H1 (cell line): ENCODE measurements at regions not wholly inside any gene's neighbourhood (a gene's known extent, or its start where the extent isn't known, plus 50 kb on each side); places are given as distances from the start of the nearest gene placed in this dataset.

Source experiments
- CTCF ChIA-PET: fragments of 300-600 bp; sonication (Branson Sonifier 250); formaldehyde crosslinking; loops from one replicate; lab custom pipeline; 2021; ENCODE audit not compliant: partially characterized antibody; lab: Charles Lee
- POLR2A ChIA-PET: fragments of 300-600 bp; sonication (Branson Sonifier 250); formaldehyde crosslinking; loops from one replicate; lab custom pipeline; 2021; ENCODE audit warnings: inconsistent platforms; ENCODE audit not compliant: partially characterized antibody; lab: Charles Lee
- DNase-seq, 2 experiments: peaks; one replicate each; pipeline versions ENCODE4 v3.0.0 to v3.0.0-alpha.2; 2010 to 2022; ENCODE audit warnings: low spot score in 2 of 2, low read depth in 1 of 2, mixed read lengths in 1 of 2
- FAIRE-seq: peaks from 2 replicates; lab custom pipeline; 2011; peaks lifted over from hg19 to GRCh38; lab: Jason Lieb, UNC
- H2AFZ ChIP-seq: 2 replicates; pipeline ENCODE4 v1.8.1; 2012; ENCODE audit warnings: low read length, inconsistent platforms
- H2AK5ac ChIP-seq: 2 replicates; pipeline ENCODE4 v1.6.1; 2013; ENCODE audit warnings: low read depth, low read length
- H2BK120ac ChIP-seq: replicated peaks from 2 replicates; pipeline ENCODE3; 2013; ENCODE audit warnings: low read depth, low read length, inconsistent platforms
- H2BK12ac ChIP-seq: 2 replicates; pipeline ENCODE4 v1.6.1; 2013; ENCODE audit warnings: low read depth, low read length
- H2BK15ac ChIP-seq: 2 replicates; pipeline ENCODE4 v1.6.1; 2013; ENCODE audit warnings: low read length
- H2BK20ac ChIP-seq: 2 replicates; pipeline ENCODE4 v1.6.1; 2013; ENCODE audit warnings: low read length
- H2BK5ac ChIP-seq: 2 replicates; pipeline ENCODE4 v1.6.1; 2013; ENCODE audit warnings: low read depth, low read length
- H3K14ac ChIP-seq: 2 replicates; pipeline ENCODE4 v1.6.1; 2013; ENCODE audit warnings: inconsistent platforms; ENCODE audit not compliant: insufficient read length
- H3K18ac ChIP-seq: 2 replicates; pipeline ENCODE4 v1.6.1; 2013; ENCODE audit warnings: low read length; ENCODE audit errors: extremely low read depth
- H3K23ac ChIP-seq: 2 replicates; pipeline ENCODE4 v1.6.1; 2013; ENCODE audit warnings: inconsistent platforms; ENCODE audit not compliant: insufficient read length
- H3K23me2 ChIP-seq: 2 replicates; pipeline ENCODE4 v1.6.1; 2013; ENCODE audit warnings: low read depth, low read length
- H3K27ac ChIP-seq: 2 replicates; pipeline ENCODE4 v1.6.1; 2011; ENCODE audit warnings: low read depth, low read length, inconsistent platforms
- H3K27me3 ChIP-seq, 4 experiments: replicated peaks in 1 of 4; 1 replicate in 1 of 4; 2 replicates in 3 of 4; pipeline versions ENCODE4 v1.6.1 to v1.8.1; 2011 to 2013; ENCODE audit warnings: low read length in 3 of 4, mild to moderate bottlenecking in 3 of 4, inconsistent platforms in 2 of 4, mixed read lengths in 2 of 4, moderate library complexity in 1 of 4; ENCODE audit not compliant: control insufficient read depth in 3 of 4, insufficient read depth in 3 of 4; ENCODE audit errors: extremely low read depth in 1 of 4
- H3K36me3 ChIP-seq, 4 experiments: 2 replicates each; pipeline versions ENCODE4 v1.6.1 to v1.8.1; 2011 to 2013; ENCODE audit warnings: mild to moderate bottlenecking in 4 of 4, low read length in 3 of 4, moderate library complexity in 2 of 4, control low read depth in 1 of 4, inconsistent platforms in 1 of 4; ENCODE audit not compliant: insufficient read depth in 4 of 4, control insufficient read depth in 2 of 4
- H3K4ac ChIP-seq: replicated peaks from 2 replicates; pipeline ENCODE3; 2013; ENCODE audit warnings: low read length, low read depth, mixed read lengths, inconsistent platforms; ENCODE audit not compliant: insufficient read length
- H3K4me1 ChIP-seq, 4 experiments: replicated peaks in 1 of 4; 1 replicate in 1 of 4; 2 replicates in 3 of 4; pipeline versions ENCODE4 v1.6.1 to v1.8.1; 2011 to 2013; ENCODE audit warnings: low read length in 3 of 4, inconsistent platforms in 2 of 4, mixed read lengths in 1 of 4; ENCODE audit not compliant: insufficient read depth in 4 of 4, control insufficient read depth in 3 of 4
- H3K4me2 ChIP-seq, 2 experiments: 2 replicates each; pipeline versions ENCODE4 v1.6.1 to v1.8.1; 2011 to 2013; ENCODE audit warnings: low read depth in 2 of 2, low read length in 2 of 2, control low read depth in 1 of 2, inconsistent platforms in 1 of 2, mild to moderate bottlenecking in 1 of 2; ENCODE audit not compliant: insufficient read depth in 1 of 2
- H3K4me3 ChIP-seq, 4 experiments: fragments of 200-600, 300-600 bp in 1 of 4; sonication (generic), shearing (Covaris generic), sonication (Bioruptor Twin) in 1 of 4; 2 replicates each; pipeline versions ENCODE4 v1.5.1 to v1.8.1; 2011 to 2016; ENCODE audit warnings: low read length in 4 of 4, low read depth in 3 of 4, control low read depth in 2 of 4, inconsistent platforms in 2 of 4, mild to moderate bottlenecking in 2 of 4, mixed read lengths in 1 of 4, moderate library complexity in 1 of 4; ENCODE audit not compliant: insufficient read depth in 2 of 4; ENCODE audit errors: extremely low read depth in 1 of 4
- H3K56ac ChIP-seq: replicated peaks from 2 replicates; pipeline ENCODE3; 2013; ENCODE audit warnings: low read depth, mild to moderate bottlenecking, mixed read lengths, low read length, inconsistent platforms; ENCODE audit not compliant: insufficient read length
- H3K79me1 ChIP-seq: 2 replicates; pipeline ENCODE4 v1.6.1; 2013; ENCODE audit warnings: low read depth, low read length, control low read depth
- H3K79me2 ChIP-seq, 2 experiments: 2 replicates each; pipeline versions ENCODE4 v1.6.1 to v1.8.1; 2012 to 2013; ENCODE audit warnings: low read length in 2 of 2, mild to moderate bottlenecking in 2 of 2, inconsistent platforms in 1 of 2; ENCODE audit not compliant: insufficient read depth in 2 of 2, control insufficient read depth in 1 of 2
- H3K9ac ChIP-seq, 4 experiments: replicated peaks in 1 of 4; 1 replicate in 1 of 4; 2 replicates in 3 of 4; pipeline versions ENCODE4 v1.6.1 to v1.8.1; 2011 to 2013; ENCODE audit warnings: low read depth in 3 of 4, low read length in 3 of 4, control low read depth in 2 of 4, mild to moderate bottlenecking in 2 of 4, moderate library complexity in 2 of 4, inconsistent platforms in 1 of 4; ENCODE audit errors: extremely low read depth in 1 of 4
- H3K9me3 ChIP-seq, 2 experiments: 2 replicates each; pipeline versions ENCODE4 v1.6.1 to v1.8.1; 2012 to 2013; ENCODE audit warnings: mild to moderate bottlenecking in 2 of 2, moderate library complexity in 2 of 2, control low read depth in 1 of 2, inconsistent platforms in 1 of 2, low read depth in 1 of 2, low read length in 1 of 2, mixed read lengths in 1 of 2; ENCODE audit not compliant: insufficient read depth in 2 of 2
- H4K20me1 ChIP-seq, 2 experiments: replicated peaks in 1 of 2; 2 replicates each; pipeline versions ENCODE3 to v1.8.1; 2011 to 2013; ENCODE audit warnings: inconsistent platforms in 2 of 2, low read length in 2 of 2, mild to moderate bottlenecking in 1 of 2; ENCODE audit not compliant: insufficient read depth in 2 of 2, control insufficient read depth in 1 of 2
- H4K5ac ChIP-seq: 2 replicates; pipeline ENCODE4 v1.6.1; 2013; ENCODE audit warnings: low read length, low read depth, mixed read lengths, inconsistent platforms; ENCODE audit not compliant: insufficient read length
- H4K8ac ChIP-seq: 2 replicates; pipeline ENCODE4 v1.8.0; 2013; ENCODE audit warnings: mild to moderate bottlenecking, moderate library complexity, low read length, inconsistent platforms; ENCODE audit not compliant: insufficient read depth; ENCODE audit errors: extremely low read depth
- H4K91ac ChIP-seq: replicated peaks from 2 replicates; pipeline ENCODE3; 2013; ENCODE audit warnings: low read length, mixed read lengths, inconsistent platforms; ENCODE audit not compliant: insufficient read length
- ASH2L ChIP-seq: fragments of 200-600, 300-600 bp; sonication (generic); IDR thresholded peaks from one replicate; pipeline ENCODE4 v1.7.1; 2017; ENCODE audit warnings: low read length
- ATF2 ChIP-seq: IDR thresholded peaks from 2 replicates; pipeline ENCODE4 v1.6.1; 2012; ENCODE audit warnings: low read length, inconsistent platforms
- BRCA1 ChIP-seq: IDR thresholded peaks from 2 replicates; pipeline ENCODE4 v1.6.1; 2012; ENCODE audit warnings: low read depth, low read length, improper control_type of control experiment
- CHD2 ChIP-seq: IDR thresholded peaks from 2 replicates; pipeline ENCODE4 v1.6.1; 2012; ENCODE audit warnings: low read length, improper control_type of control experiment
- EP300 ChIP-seq, 2 experiments: IDR thresholded peaks; 1 replicate in 1 of 2; 2 replicates in 1 of 2; pipeline ENCODE4 v1.6.1; 2011 to 2012; ENCODE audit warnings: low read depth in 2 of 2, low read length in 2 of 2, mild to moderate bottlenecking in 2 of 2, borderline replicate concordance in 1 of 2, inconsistent platforms in 1 of 2, moderate library complexity in 1 of 2
- KDM5A ChIP-seq: fragments of 200-600 bp; IDR thresholded peaks from 2 replicates; pipeline ENCODE4 v1.7.1; 2012; ENCODE audit warnings: mild to moderate bottlenecking, low read length, inconsistent platforms, mixed read lengths
- MAX ChIP-seq: IDR thresholded peaks from 2 replicates; pipeline ENCODE4 v1.6.1; 2012; ENCODE audit warnings: inconsistent platforms
- NRF1 ChIP-seq: IDR thresholded peaks from 2 replicates; pipeline ENCODE4 v1.6.1; 2011; ENCODE audit warnings: mild to moderate bottlenecking, low read depth, low read length, improper control_type of control experiment
- SAP30 ChIP-seq: fragments of 300-600 bp; sonication (generic); IDR thresholded peaks from 2 replicates; pipeline ENCODE4 v1.7.1; 2012; ENCODE audit warnings: low read length, moderate library complexity, mild to moderate bottlenecking, inconsistent platforms; ENCODE audit not compliant: insufficient read depth, insufficient replicate concordance
- SP1 ChIP-seq: IDR thresholded peaks from 2 replicates; pipeline ENCODE4 v1.6.1; 2011; ENCODE audit warnings: low read depth, low read length
- SP2 ChIP-seq: IDR thresholded peaks from 2 replicates; pipeline ENCODE4 v1.6.1; 2012; ENCODE audit warnings: mild to moderate bottlenecking, low read length, inconsistent platforms
- TAF1 ChIP-seq: IDR thresholded peaks from 2 replicates; pipeline ENCODE4 v1.6.1; 2011; ENCODE audit warnings: mild to moderate bottlenecking, low read depth, low read length
- WGBS, 2 experiments: shearing (Covaris generic) in 1 of 2; methylation state at CpG; one replicate each; pipeline versions ENCODE4 v1.1.6 to v1.1.7; 2013 to 2015; ENCODE audit warnings: low lambda C conversion rate in 2 of 2, mixed read lengths in 2 of 2, inconsistent platforms in 1 of 2, low coverage in 1 of 2, missing lambda C conversion rate in 1 of 2; ENCODE audit not compliant: insufficient replicate concordance in 2 of 2, insufficient coverage in 1 of 2, insufficient read length in 1 of 2; ENCODE audit errors: extremely low coverage in 1 of 2, missing lambda C conversion rate in 1 of 2; 5-methylcytosine and 5-hydroxymethylcytosine counted together

GRCh38 chr17:79556271-79556670 is 54.6 kb downstream of the RBFOX3 start:
- H4K8ac ChIP-seq: no peak overlapping the region
- H2BK15ac ChIP-seq: no peak overlapping the region
- no peak overlapping the region for H2BK120ac ChIP-seq
- no peak overlapping the region for H3K56ac ChIP-seq
- no peaks in the 10 kb centered on the region; a peak in 1 of 4 replicates for H3K9me3 ChIP-seq
- no peak overlapping the region for H2AK5ac ChIP-seq
- H3K79me2 ChIP-seq: no peaks in the 10 kb centered on the region
- H3K4me1 ChIP-seq: no peaks in the 10 kb centered on the region
- H3K4me3 ChIP-seq: no peak overlapping the region
- H4K5ac ChIP-seq: no peak overlapping the region
- ChIA-PET POLR2A (no interaction called here), CTCF (interaction anchor here (0.9 kb wide), 1 partner anchor 9 kb away, joined by 3 read pairs; no protein-coding TSS in a partner anchor)
- no peak overlapping the region for H3K23ac ChIP-seq
- H3K14ac ChIP-seq: no peak overlapping the region
- H3K27ac ChIP-seq: no peak overlapping the region
- DNase-seq: no peak
- H3K79me1 ChIP-seq: no peaks in the 10 kb centered on the region
- 86% methylated on average over 9 of the region's 9 CpGs; no CpG with 5 or more reads in 1 of the 2 experiments for WGBS, 2 experiments
- no peak overlapping the region for H2AFZ ChIP-seq
- no peak overlapping the region for H3K18ac ChIP-seq
- H3K9ac ChIP-seq: no peak overlapping the region
- FAIRE-seq: no peak
- H4K91ac ChIP-seq: no peak overlapping the region
- H3K4ac ChIP-seq: no peak overlapping the region
- no peak overlapping the region for H2BK12ac ChIP-seq
- no peak overlapping the region for H3K4me2 ChIP-seq
- no peak overlapping the region for H2BK5ac ChIP-seq
- H4K20me1 ChIP-seq: peaks cover 0 to 4% of the 10 kb centered on the region in 2 experiments
- H3K23me2 ChIP-seq: peaks cover 17% of the 10 kb centered on the region; the same call in 1 of the 2 replicates
- no peaks in the 10 kb centered on the region; a peak in 1 of 7 replicates for H3K27me3 ChIP-seq
- H2BK20ac ChIP-seq: no peak overlapping the region
- H3K36me3 ChIP-seq: no peaks in the 10 kb centered on the region
- TF ChIP-seq ATF2 (no peak), EP300 (IDR thresholded peaks at IDR 0.05; ENCODE audit: borderline replicate concordance in 1 of 2, low read depth in 2 of 2, low read length in 2 of 2) (no peak), CHD2 (no peak), KDM5A (no peak), BRCA1 (no peak), ASH2L (no peak), MAX (no peak), SP1 (no peak), TAF1 (no peak), SAP30 (no peak), NRF1 (no peak), SP2 (no peak)
